ENCODE measurements at regions not wholly inside any gene's neighbourhood (a gene's known extent, or its start where the extent isn't known, plus 50 kb on each side); places are given as distances from the start of the nearest gene placed in this dataset.

GRCh38 chr10:28857164-28857563 lies 179.8 kb downstream of the BAMBI start:
- no peak for TF ChIP-seq ZNF462 (CRISPR knock-in tag; IDR thresholded peaks at IDR 0.05)
- no peak for TF ChIP-seq CTCF (conservative IDR thresholded peaks at IDR 0.05; ENCODE audit: low read depth in 2 of 2)
- no peak for TF ChIP-seq ZNF331 (CRISPR knock-in tag; IDR thresholded peaks at IDR 0.05; ENCODE audit: low read depth)
- no peak for TF ChIP-seq EZH2phosphoT487 (IDR thresholded peaks at IDR 0.05; ENCODE audit: unreplicated experiment)
- no peak for TF ChIP-seq EZH2 (IDR thresholded peaks at IDR 0.05; ENCODE audit: low read depth, unreplicated experiment)
- TF ChIP-seq JUNB (IDR thresholded peaks at IDR 0.05; ENCODE audit: unreplicated experiment) = no peak
- no peak for TF ChIP-seq CREB1 (CRISPR knock-in tag; IDR thresholded peaks at IDR 0.05; ENCODE audit: low read depth)
- TF ChIP-seq REST (IDR thresholded peaks at IDR 0.05; ENCODE audit: unreplicated experiment) = no peak
- TF ChIP-seq POLR2AphosphoS5 (IDR thresholded peaks at IDR 0.05; ENCODE audit: low read depth) = no peak
- no peak for TF ChIP-seq ZNF114 (CRISPR knock-in tag; IDR thresholded peaks at IDR 0.05)
- no peak for TF ChIP-seq NANOG (IDR thresholded peaks at IDR 0.05; ENCODE audit: borderline replicate concordance)
- TF ChIP-seq STAT1 (IDR thresholded peaks at IDR 0.05; ENCODE audit: unreplicated experiment) = no peak
- TF ChIP-seq ETS1 (IDR thresholded peaks at IDR 0.05) = no peak
- ATAC-seq = no peak
- no peak overlapping the region for H3K4me3 ChIP-seq

More at GRCh38 chr10:28857164-28857563, 179.8 kb downstream of the BAMBI start:
- peaks cover 22% of the 10 kb centered on the region for H3K9me3 Mint-ChIP-seq
- H3K4me3 Mint-ChIP-seq = no peak overlapping the region
- H3K4me2 ChIP-seq = no peak overlapping the region
- no peaks in the 10 kb centered on the region for H4K20me1 ChIP-seq (replicated peaks; ENCODE audit: insufficient read depth)
- no peaks in the 10 kb centered on the region for H3F3A ChIP-seq (replicated peaks; ENCODE audit: low read depth)
- no peak overlapping the region for H3K27ac ChIP-seq (ENCODE audit: low read depth)
- no peaks in the 10 kb centered on the region for H3K36me3 ChIP-seq (ENCODE audit: insufficient read depth)
- peaks cover 7% of the 10 kb centered on the region for H3K36me3 Mint-ChIP-seq (ENCODE audit: low read depth)
- no peak overlapping the region for H3K27ac Mint-ChIP-seq
- peaks cover 5% of the 10 kb centered on the region; the same call in 2 of the 3 replicates for H3K4me1 Mint-ChIP-seq
- no peak overlapping the region for H2AFZ ChIP-seq
- no peaks in the 10 kb centered on the region for H3K4me1 ChIP-seq (ENCODE audit: insufficient read depth)
- H3K27me3 Mint-ChIP-seq (ENCODE audit: insufficient read depth, low read depth, poor library complexity) = peaks cover 3% of the 10 kb centered on the region
- no peaks in the 10 kb centered on the region for H3K27me3 ChIP-seq (ENCODE audit: insufficient read depth)
- H3K79me2 ChIP-seq (replicated peaks; ENCODE audit: insufficient read depth) = no peaks in the 10 kb centered on the region
- no peak for DNase-seq (ENCODE audit: low spot score)
- peaks cover under 1% of the 10 kb centered on the region; the same call in 1 of the 2 replicates for H3K9me2 ChIP-seq (ENCODE audit: insufficient read depth)

All from GM23338 (cell line).